Hematopoietic multipotent progenitor cell treated with erythropoietin and hydrocortisone succinate and interleukin-3 and kit ligand, for 8 days (in vitro differentiated cells): ENCODE measurements at regions not wholly inside any gene's neighbourhood (a gene's known extent, or its start where the extent isn't known, plus 50 kb on each side); places are given as distances from the start of the nearest gene placed in this dataset.
A peak's percentile ranks its signal among the peaks of the same experiment; 100 is the strongest.

Source experiments
- DNase-seq: peaks from one replicate; pipeline ENCODE4 v3.0.0-alpha.2; 2015

DNA sequence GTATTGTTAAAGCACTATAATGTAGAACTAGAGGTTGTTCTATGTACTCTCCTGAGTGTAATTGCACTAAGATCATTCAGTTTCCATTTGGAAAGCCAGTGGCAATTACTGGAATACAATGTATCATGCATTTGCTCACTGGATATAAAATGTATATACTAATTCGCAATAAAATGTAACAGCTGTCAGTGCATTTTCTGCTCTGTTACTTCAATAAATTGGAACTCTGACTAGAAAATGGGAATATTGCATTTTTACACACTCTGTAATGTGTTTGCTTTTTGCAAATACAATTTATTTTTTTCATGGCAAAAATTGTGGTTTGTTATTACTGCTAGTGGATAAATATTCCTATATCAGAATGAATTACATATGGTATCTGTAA, 893.8 kb upstream of the POU3F3 start:
- DNase-seq: no peak

DNA sequence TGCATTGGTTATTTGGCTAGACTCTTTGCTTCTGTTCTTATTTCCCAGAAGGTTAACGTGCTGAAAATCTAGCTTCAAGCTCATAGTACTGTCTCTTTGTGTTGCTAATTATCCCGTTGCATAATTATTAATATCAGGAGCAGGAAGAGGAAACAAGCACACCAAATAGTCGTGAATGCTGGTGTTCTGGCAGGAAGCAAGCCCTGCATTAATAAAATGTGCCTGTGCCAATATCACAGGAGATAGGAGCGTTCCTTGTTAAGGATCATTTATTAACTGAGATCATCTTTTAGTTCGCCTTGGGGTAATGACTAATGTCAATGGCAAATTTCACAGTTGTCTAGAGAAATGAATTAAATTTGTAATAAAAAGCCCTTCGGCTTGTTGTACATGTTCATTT, 893.0 kb upstream of the POU3F3 start:
- DNase-seq: no peak

DNA sequence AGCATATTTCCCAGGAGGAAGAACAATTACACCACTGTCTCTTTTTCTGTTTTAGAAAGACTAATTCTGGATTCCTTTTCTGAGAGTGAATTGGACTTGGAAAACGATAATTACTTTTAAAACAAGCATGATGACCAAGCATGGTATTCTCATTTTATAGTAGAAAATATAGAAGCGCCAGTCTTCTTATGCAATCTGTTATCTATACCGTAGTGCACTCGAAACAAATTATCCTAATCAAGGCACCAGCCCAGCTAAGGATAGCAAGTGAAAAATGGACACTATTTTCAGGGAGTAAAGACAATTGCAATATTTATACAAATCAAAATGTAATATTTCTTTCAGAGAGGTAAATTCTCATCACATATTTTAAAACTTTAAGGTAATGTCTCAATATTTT, 892.1 kb upstream of the POU3F3 start:
- DNase-seq: no peak

DNA sequence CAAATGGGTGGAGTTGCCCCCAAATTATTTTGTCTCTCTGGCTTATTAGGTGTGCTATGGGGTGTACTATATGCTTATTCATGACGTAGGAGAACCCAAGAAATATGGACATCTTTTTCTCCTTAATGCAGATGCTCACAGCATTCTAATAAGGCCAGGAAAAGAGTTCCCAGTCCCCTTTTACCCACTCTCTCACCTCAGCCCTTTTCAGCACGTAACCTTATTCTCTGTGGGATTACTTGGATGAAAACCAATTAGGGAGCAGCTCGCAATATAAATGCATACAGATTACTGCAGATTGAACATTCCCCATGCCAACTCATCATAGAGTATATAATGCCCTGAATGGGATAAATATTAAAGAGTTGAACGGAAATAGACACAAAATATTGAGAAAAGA, 891.2 kb upstream of the POU3F3 start:
- no peak for DNase-seq

DNA sequence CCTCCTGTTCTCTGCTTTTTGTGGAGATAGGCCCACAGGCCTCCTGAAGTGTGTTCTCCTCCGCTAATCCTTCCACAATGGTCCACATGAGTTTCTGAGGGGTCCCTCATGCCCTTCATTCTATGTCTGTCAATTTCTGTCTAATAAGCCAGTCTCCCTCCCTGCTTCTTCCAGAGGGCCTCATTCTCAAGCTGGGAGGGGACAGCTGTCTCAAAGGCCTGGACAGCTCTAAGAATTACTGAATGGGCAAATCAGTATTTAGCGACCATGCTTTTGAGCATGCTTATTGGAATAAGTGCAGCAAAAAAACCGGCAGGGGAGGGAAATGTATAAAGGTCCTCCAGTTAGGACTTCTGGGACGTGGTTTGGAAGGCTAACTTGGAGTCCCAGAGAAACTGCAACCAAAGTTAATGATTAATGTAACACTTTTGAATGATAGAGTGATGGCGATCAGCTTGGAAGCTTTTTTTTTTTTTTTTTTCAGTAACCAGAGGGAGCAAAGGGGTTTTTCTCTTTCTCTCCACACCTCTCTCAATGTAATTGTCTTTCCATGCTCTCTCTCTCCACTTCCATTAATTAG, 890.7 kb upstream of the POU3F3 start:
- DNase-seq: no peak

DNA sequence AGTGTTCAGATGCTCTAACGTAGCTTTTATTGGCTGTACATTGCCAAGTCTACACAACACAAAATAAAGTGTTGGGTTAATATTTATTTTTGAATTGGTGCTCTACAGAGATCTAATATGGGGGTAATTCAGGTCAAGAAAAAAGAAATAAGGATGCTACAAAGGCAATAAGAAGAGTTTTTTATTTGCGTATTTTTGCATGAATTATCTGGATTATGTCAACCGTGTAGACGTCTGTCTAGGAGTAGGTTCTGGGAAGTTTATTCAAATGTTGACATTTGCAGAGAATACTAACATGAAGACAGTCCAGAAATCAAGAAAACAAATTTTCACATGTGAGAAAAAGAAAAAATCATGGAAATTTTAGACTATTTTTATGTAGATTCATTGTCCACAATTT, 876.7 kb upstream of the POU3F3 start:
- no peak for DNase-seq

DNA sequence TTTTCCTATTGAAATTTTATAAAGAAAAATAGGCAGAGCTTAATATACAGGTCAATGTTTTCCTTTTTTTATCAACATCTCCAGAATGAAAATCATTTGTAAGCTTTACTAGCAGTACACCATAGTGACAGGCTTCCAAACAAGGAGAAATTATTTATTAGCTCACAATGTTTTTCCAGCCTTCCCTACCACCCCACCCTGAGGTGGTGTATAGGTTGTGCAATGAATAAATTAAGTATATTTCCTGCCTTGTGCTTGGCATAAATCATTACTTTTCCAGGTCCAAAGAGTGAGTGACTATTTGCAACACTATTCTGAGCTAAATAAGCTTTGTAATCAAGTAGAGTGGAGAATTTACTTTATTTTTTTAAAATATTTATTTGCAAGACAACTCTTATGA, 876.2 kb upstream of the POU3F3 start:
- no peak for DNase-seq

DNA sequence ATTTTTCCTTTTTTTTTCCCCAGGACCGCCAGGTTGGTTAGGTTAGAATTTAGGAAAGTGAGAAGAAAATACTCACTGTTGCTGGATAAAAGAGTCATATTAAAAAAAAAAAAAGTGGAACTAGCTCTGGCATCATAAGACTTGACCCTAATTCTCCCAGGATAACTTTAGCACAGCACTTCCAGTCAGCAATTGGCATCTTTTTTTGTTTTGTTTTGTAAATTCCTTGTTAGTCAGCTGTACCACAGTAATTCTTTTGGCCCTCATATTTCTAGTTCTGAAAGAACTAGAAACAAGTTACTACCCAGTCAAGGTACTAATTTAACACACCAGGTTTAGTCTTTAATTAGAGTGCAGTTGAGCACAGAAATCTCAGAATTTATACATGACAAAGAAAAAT, 873.5 kb upstream of the POU3F3 start:
- no peak for DNase-seq

DNA sequence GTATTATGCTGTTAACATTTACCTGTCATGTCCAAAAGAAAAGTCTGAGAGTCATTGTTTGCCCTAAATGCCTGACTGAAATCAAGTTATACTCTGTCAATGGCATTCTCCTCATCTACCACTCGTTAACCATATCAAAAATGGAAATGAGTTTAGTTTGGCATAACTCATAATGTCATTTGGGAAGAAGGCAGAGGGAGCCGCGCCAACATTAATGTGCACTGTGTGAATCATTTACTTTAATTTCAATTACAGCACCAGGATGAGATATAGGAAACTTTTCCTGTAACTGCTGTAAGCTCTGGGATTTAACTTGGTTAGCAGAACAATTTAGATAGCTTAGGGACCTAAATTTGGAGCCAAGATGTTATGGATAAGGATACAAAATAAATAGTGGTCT, 871.2 kb upstream of the POU3F3 start:
- DNase-seq: no peak

DNA sequence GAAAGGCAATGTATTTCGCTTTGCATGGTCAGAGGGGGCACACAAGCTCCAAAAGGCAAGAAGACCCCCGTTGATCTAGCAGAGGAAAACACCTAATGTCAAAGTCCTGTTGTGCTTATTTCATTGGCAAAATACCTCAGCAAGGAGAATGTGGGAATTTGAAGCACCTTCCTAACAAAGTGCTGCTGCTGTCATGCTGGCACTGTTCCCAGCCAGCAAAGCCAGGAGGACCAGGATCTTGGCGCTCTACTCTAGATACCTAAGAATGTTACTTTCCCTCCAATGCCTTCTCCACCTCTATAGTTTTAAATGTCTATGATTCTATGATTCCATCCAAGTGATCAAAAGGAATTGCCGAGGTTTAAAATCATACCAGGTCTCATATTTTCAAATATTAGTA, 867.9 kb upstream of the POU3F3 start:
- DNase-seq: no peak

DNA sequence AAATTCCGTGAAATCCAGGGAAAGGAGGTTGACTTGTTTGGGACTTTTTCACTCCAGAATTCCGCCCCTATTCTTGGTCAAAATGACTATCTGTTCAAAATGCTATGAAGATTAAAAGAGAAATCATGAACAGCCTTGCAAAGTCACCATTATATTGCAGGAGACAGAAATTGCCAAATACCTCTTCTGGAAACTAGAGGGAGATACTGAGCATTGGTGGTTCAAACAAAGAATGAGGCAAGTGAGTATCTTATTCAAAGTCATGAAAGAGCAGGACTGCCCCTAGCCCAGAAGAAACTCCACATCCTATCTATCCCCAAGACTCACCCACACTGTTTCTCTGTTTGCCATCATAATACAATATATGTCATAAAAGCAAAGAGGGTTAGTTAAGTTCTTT, 862.3 kb upstream of the POU3F3 start:
- DNase-seq: no peak

DNA sequence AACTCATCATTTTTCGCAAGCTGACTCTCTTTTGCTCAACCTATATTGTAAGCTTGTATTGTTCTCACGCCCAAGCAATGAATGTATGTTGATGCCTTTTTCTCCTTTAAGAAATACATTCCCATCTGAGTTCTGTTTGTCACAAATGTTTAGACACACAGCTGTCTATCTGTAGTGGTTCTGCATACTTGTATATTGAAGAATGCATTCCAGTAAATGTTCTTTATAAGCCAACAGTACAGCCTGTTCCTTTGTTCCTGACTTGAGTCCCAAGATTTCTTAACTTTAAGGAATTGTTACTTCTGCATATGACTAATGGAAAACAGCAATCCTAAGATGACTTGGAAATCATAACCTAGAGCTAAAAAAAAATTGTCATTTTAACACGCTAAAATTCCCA, 849.1 kb upstream of the POU3F3 start:
- no peak for DNase-seq

DNA sequence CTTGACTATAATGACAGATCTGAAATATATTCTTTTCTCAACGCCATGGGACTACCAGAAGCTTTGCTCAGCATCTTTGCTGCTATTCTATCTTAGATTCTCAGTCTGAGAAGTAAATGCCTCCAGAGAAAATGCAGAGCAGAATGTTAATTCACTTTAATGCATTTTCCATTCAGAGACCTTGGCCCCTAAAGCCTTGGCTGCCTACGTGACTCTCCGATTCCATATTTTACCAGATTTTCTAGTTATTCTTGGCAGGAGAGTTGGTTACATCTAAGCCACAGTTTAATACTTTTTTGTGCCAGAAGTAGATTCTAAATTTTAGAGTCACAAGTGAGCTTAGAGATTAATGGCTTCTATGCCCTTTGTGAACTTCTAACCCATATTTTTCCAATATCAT, 837.1 kb upstream of the POU3F3 start:
- no peak for DNase-seq

DNA sequence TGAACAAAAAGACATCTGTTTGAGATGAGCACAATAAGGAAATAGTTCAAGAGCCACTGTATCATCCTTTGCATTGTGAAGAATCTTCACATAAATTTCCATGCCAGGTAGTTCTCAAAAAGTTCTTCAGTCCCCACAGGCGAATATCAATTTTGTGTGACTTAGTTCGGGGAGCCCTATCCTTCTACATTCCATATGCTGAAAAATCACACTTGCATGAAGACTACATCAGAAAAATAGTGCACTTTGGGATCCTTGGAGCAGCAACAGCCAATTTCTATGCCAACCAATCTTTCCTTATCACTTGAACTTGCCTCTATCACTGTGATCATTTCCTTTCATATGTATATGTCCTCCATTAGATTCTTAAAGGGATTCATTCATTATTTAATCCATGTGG, 830.6 kb upstream of the POU3F3 start:
- no peak for DNase-seq

DNA sequence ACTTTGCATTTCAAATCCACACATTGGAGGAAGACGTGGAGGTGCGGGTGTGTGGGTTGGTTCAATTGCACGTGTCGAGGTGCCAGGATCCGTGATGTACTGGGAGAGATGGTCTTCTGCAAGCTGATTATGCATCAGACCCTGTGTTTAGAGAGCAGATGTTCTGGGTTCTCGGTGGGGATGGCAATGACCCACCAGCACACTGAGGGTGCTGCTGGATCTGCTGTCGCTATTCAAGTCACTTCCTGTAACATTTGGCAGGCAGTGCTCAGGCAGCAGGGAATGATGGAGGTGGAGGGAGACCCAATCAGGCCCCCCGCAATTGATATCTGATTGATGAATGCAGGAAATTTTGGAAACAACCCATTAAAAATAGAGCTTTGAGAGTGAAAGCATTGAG, 830.1 kb upstream of the POU3F3 start:
- no peak for DNase-seq

DNA sequence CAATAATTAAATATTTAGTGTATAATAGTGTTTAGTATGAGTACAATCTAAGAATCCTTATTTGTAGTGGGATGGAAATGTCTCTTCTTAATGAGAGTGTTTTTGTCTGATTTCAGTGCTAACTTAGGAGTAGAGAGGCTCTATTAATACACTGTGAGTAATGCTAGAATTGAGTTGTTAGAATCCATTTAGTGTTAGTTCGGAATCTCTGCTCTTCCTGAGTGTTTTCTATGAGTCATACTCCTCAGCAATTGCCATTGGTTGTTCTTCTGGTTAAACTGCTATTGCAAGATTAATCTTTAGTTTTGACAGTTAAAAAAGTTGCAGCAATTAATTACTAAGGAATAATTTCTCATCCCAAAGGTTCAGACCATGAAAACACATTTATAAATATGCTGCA, 828.6 kb upstream of the POU3F3 start:
- no peak for DNase-seq

DNA sequence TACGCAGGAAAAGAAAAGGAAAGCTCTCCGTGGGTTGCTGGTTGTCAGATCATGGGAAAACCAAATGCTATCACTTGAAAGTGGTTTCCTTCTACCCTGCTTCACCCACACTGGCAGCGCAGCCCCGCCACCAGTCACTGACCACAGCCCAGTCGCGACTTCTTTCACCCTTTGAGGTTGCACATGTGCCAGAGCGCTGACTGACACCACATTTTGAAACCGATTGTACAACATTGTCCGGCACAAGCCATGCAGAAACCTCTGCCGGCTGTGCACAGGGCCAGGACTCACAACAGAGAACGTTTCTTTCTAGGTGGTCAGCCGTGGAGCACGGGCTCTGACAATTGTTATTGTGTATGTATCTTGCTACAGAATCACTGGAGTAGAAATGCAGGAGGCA, 827.2 kb upstream of the POU3F3 start:
- no peak for DNase-seq

DNA sequence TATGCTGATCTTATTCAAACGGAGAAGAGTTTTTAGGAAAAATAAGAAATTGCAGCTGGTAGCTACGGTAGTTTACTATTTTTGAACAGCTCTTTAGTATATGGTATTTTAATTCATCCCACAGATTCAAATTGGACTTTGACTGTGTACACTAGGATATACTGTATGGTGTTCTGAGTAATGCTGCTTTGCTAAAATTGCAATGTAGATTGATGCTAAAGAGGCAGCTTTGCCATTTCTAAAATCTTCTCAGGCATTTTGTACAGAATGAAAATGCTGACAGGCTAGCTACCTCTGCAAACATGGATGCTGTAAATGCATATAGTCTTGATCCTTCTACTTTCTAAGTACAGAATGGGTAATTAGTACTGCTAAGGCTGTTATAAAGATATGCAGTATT, 826.6 kb upstream of the POU3F3 start:
- no peak for DNase-seq

DNA sequence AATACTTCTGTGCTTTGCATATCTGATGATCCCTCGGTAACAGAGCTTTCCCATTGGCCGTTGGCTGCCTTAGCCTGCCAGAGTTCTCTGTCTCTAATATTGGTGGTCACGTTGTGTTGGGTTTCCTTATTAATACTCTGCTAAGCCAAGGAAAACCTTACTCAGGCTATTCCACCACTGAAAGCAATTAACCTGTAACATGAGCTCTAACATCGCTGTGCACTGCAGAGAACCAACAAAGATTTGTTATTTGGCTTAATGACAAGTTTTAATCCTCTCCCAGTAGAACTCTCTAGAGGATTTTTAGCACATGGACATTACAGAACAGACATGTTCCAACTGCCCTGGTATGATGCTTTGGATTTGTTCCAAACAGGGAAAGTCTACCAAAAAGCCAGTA, 825.9 kb upstream of the POU3F3 start:
- no peak for DNase-seq

DNA sequence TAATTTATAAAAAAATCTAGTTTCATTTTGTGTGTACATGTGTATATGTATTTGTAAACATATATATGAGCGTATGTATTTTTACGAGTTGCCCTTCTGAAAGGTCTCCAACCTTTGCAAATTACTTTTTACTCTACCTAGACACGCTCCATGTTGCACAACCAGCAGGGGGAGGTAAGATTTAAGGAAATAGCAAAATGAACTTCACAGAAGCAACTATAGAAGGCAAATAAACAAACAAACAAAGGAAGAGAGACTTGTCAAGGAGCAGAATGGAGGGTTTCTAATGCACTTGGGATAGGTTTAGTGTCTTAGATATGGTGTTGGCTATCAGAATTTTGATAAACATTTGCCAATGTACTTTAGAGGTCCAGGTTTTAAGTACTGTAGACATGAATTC, 820.5 kb upstream of the POU3F3 start:
- DNase-seq: peak; percentile 13

DNA sequence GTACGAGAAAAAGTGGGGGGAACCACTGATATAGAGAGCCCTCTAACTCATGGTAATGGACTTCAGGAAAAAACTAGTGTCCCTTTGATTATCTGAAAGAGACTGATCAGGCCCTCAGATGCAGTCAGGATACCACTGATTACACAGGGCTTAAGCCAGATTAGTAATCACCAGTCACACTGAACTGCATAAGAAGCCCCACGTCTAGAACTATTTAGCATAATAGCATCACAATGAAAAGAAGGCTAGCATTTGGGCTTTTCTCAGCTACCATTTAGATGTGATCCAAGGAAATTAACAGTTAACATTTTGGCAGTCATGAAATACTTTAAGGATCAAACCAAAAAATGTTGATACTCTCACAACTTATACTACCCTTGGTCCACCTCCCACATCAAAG, 813.1 kb upstream of the POU3F3 start:
- DNase-seq: no peak

DNA sequence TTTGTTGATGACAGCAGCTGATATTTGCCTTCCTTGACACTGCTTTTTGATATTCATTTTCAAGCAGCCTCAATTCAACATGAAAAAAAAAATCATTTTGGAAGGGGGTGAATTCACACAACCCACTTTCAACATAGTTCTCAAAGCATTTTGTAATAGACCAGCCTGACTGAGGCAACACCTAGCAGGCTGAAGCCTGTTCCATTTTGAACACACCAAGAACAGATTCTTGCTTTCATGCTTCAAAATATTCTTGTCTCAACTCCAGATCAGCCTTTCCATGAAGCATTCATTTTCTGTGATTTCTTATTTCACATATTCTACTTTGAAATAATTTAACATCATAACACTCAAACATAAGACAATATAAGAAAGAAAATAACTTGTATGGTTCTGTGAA, 812.6 kb upstream of the POU3F3 start:
- no peak for DNase-seq

DNA sequence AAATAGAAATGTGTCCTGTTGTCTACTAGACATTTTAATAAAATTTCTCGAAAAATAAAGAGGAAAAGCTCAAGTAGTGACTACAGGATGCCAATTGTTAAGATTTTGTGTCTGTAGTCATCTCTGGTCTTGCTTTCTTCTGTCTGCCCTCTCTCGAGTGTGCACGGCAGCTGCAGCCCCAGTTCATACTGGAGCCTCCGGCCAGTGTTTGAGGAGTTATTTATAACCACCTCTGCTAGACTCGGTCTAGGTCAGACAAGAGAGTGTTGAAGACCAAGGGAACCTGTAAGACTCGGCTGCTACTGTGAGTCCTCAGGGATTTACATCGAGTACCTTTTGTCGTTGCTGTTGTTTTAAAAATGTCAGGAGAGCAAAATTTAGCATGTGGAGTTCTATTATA, 810.1 kb upstream of the POU3F3 start:
- DNase-seq: no peak

DNA sequence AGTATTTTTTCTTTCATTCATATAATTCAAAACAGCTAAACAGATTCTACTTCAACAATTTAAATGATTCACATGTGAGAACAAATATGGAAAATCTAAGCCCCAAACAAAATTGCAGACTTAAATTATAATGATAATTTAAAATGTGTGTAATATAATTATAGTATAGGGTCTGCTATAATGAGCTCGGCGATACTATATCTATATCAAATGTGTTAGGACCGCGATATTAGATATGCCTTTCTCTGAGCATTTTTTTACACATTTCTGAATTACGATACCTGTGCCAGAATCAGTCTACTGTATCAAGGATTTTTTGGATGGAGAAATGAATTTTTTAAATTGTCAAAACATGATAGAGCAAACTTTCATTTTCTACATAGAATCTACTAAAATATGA, 808.8 kb upstream of the POU3F3 start:
- DNase-seq: no peak

DNA sequence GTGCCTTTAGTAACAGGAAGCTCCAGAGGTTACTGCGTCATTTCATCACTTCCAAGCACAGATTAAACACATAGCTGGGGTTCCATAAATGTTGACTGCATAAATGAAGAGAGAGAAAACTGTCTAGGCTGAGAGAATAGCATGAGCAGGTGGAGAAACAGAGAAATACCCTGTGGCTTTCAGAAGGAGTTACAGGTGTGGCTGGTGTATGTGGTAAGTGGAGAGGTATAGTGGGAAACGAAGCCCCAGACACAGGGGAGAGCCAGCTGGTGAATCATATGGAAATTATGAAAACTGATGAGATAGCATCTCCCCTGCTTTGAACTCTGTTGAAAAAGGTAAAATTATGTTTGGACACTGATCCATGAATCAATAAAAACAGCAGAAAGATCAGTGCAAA, 807.4 kb upstream of the POU3F3 start:
- DNase-seq: no peak

DNA sequence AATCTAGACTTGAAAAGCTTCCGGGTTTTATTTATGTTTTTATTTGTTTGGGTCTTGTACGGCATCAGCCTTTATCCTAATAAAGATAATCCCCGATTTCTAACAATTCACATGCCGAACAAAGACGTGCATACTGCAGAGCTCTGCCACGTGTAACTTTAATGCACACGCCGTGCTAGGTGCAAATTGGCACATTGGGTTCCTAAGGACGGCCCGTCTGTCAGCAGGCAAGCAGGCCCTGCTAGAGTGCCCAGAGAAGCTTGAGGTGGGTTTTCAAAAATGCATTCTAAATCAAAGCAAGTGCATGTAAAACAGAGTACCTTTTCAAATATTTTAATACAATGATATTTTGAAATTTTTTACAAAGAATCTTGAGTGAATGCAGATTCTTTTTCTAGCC, 806.4 kb upstream of the POU3F3 start:
- DNase-seq: no peak
